MM.1S (cell line): ENCODE measurements at regions not wholly inside any gene's neighbourhood (a gene's known extent, or its start where the extent isn't known, plus 50 kb on each side); places are given as distances from the start of the nearest gene placed in this dataset.

ENCODE experiments used
- DNase-seq: peaks from one replicate; pipeline ENCODE4 v3.0.0-alpha.2; 2015
- H2AFZ ChIP-seq: fragments of 300-600 bp; sonication (generic); 2 replicates; pipeline ENCODE4 v1.6.0; 2016; ENCODE audit warnings: antibody characterized with exemption, low read length
- H3F3A ChIP-seq: fragments of 300-600 bp; sonication (generic); 2 replicates; pipeline ENCODE4 v1.6.1; 2016; ENCODE audit warnings: mild to moderate bottlenecking, antibody characterized with exemption, low read length, moderate library complexity, mixed read lengths; ENCODE audit not compliant: insufficient read depth
- H3K27ac ChIP-seq: fragments of 300-600 bp; sonication (generic); 2 replicates; pipeline ENCODE4 v1.5.1; 2016; ENCODE audit warnings: mild to moderate bottlenecking, low read length
- H3K27me3 ChIP-seq: fragments of 300-600 bp; sonication (generic); replicated peaks from 2 replicates; pipeline ENCODE4 v1.6.0; 2016; ENCODE audit warnings: low read length; ENCODE audit not compliant: insufficient read depth
- H3K36me3 ChIP-seq: fragments of 300-600 bp; sonication (generic); replicated peaks from 2 replicates; pipeline ENCODE4 v1.6.1; 2016; ENCODE audit warnings: mild to moderate bottlenecking, low read length, mixed read lengths; ENCODE audit not compliant: insufficient read depth
- H3K4me1 ChIP-seq: fragments of 300-600 bp; sonication (generic); 2 replicates; pipeline ENCODE4 v1.6.1; 2016; ENCODE audit warnings: low read length, mixed read lengths
- H3K4me2 ChIP-seq: fragments of 300-600 bp; sonication (generic); 2 replicates; pipeline ENCODE4 v1.6.0; 2016; ENCODE audit warnings: low read depth, low read length
- H3K4me3 ChIP-seq: fragments of 300-600 bp; sonication (generic); 2 replicates; pipeline ENCODE4 v1.5.1; 2016; ENCODE audit warnings: low read length, mixed read lengths
- H3K79me2 ChIP-seq: fragments of 300-600 bp; sonication (generic); 2 replicates; pipeline ENCODE4 v1.6.1; 2016; ENCODE audit warnings: mixed run types, low read length, mixed read lengths
- H3K9ac ChIP-seq: fragments of 300-600 bp; sonication (generic); 2 replicates; pipeline ENCODE4 v1.6.1; 2016; ENCODE audit warnings: low read length, mixed read lengths
- H3K9me2 ChIP-seq: fragments of 300-600 bp; sonication (generic); replicated peaks from 2 replicates; pipeline ENCODE4 v1.6.1; 2016; ENCODE audit warnings: mild to moderate bottlenecking, low read length, mixed read lengths; ENCODE audit not compliant: insufficient read depth
- H3K9me3 ChIP-seq: fragments of 300-600 bp; sonication (generic); replicated peaks from 2 replicates; pipeline ENCODE4 v1.6.1; 2016; ENCODE audit warnings: mild to moderate bottlenecking, low read length, mixed read lengths; ENCODE audit not compliant: insufficient read depth
- H4K20me1 ChIP-seq: fragments of 300-600 bp; sonication (generic); 2 replicates; pipeline ENCODE4 v1.6.1; 2016; ENCODE audit warnings: mild to moderate bottlenecking, low read length, moderate library complexity, mixed read lengths; ENCODE audit not compliant: insufficient read depth
- CTCF ChIP-seq: fragments of 300-600 bp; sonication (generic); IDR thresholded peaks from 2 replicates; pipeline ENCODE4 v1.5.1; 2016; ENCODE audit warnings: antibody characterized with exemption, low read length, mixed read lengths
- EZH2 ChIP-seq: fragments of 300-600 bp; sonication (generic); optimal IDR thresholded peaks from 2 replicates; pipeline ENCODE3; 2017; ENCODE audit warnings: low read depth, mild to moderate bottlenecking, antibody characterized with exemption, low read length, mixed read lengths
- EZH2phosphoT487 ChIP-seq: fragments of 300-600 bp; sonication (generic); IDR thresholded peaks from 2 replicates; pipeline ENCODE4 v1.6.1; 2018; ENCODE audit warnings: antibody characterized with exemption, low read length

- TF ChIP-seq EZH2phosphoT487 (no peak), EZH2 (no peak), CTCF (no peak)
- peaks cover 13% of the 10 kb centered on the region; the same call in 1 of the 2 replicates for H3F3A ChIP-seq
- no peak overlapping the region for H3K4me3 ChIP-seq
- no peak overlapping the region for H3K4me2 ChIP-seq
- peaks cover 12% of the 10 kb centered on the region for H3K4me1 ChIP-seq
- H3K9ac ChIP-seq = no peak overlapping the region
- no peak overlapping the region for H2AFZ ChIP-seq
- no peaks in the 10 kb centered on the region for H3K9me2 ChIP-seq
- H3K27ac ChIP-seq = no peak overlapping the region
- H3K27me3 ChIP-seq = peaks cover 3% of the 10 kb centered on the region; the same call in 1 of the 2 replicates
- no peaks in the 10 kb centered on the region for H3K36me3 ChIP-seq
- no peaks in the 10 kb centered on the region for H3K79me2 ChIP-seq
- DNase-seq = no peak
- no peaks in the 10 kb centered on the region for H3K9me3 ChIP-seq
- H4K20me1 ChIP-seq = no peaks in the 10 kb centered on the region
Observed at GRCh38 chr21:28737674-28738419, 254.8 kb downstream of the LTN1 start.

GRCh38 chr21:28734522-28735175 is 258.0 kb downstream of the LTN1 start:
- H3K9ac ChIP-seq = no peak overlapping the region
- H2AFZ ChIP-seq = no peak overlapping the region
- no peak for DNase-seq
- no peak overlapping the region for H3K4me3 ChIP-seq
- no peaks in the 10 kb centered on the region for H3K9me2 ChIP-seq
- H3K4me1 ChIP-seq = peaks cover 9% of the 10 kb centered on the region
- no peaks in the 10 kb centered on the region for H3K36me3 ChIP-seq
- no peaks in the 10 kb centered on the region for H4K20me1 ChIP-seq
- H3K9me3 ChIP-seq = no peaks in the 10 kb centered on the region
- TF ChIP-seq CTCF = no peak
- no peak for TF ChIP-seq EZH2phosphoT487
- no peak for TF ChIP-seq EZH2
- no peak overlapping the region for H3K27ac ChIP-seq
- H3F3A ChIP-seq = peaks cover 13% of the 10 kb centered on the region; the same call in 1 of the 2 replicates
- H3K27me3 ChIP-seq = no peaks in the 10 kb centered on the region
- H3K79me2 ChIP-seq = no peaks in the 10 kb centered on the region
- no peak overlapping the region for H3K4me2 ChIP-seq

GRCh38 chr21:28731700-28732321 is 260.9 kb downstream of the LTN1 start:
- no peaks in the 10 kb centered on the region for H3K9me2 ChIP-seq
- no peaks in the 10 kb centered on the region for H3F3A ChIP-seq
- no peaks in the 10 kb centered on the region for H3K4me1 ChIP-seq
- H3K27me3 ChIP-seq = no peaks in the 10 kb centered on the region
- H3K4me2 ChIP-seq = no peak overlapping the region
- H3K36me3 ChIP-seq = no peaks in the 10 kb centered on the region
- no peaks in the 10 kb centered on the region for H3K9me3 ChIP-seq
- no peak overlapping the region for H3K4me3 ChIP-seq
- no peaks in the 10 kb centered on the region for H3K79me2 ChIP-seq
- no peak for TF ChIP-seq EZH2phosphoT487
- no peak for TF ChIP-seq EZH2
- no peak for TF ChIP-seq CTCF
- H4K20me1 ChIP-seq = no peaks in the 10 kb centered on the region
- H2AFZ ChIP-seq = no peak overlapping the region
- H3K27ac ChIP-seq = no peak overlapping the region
- no peak overlapping the region for H3K9ac ChIP-seq
- no peak for DNase-seq
